ENCODE measurements at regions not wholly inside any gene's neighbourhood (a gene's known extent, or its start where the extent isn't known, plus 50 kb on each side); places are given as distances from the start of the nearest gene placed in this dataset.

DNA sequence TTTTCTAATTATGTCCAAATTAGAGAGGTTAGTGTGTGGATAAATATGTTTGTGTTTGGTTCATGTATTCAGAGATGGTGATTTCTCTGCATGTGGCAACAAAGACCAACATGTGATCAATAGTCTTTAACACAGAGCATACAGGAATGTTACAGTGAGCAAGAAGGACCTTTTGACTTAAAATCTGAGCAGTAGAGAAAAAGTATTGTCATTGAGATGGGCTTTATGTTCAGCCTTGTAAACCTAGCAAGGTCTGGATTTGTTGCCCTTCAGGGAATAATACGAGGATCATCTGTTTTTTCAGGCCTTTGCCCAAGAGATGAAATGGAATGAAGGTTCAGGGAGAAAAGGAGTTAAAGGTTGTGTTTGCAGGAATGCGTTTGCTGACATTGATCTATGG is 161.8 kb upstream of the NECTIN3 start:
- TF ChIP-seq, protein P1, sequence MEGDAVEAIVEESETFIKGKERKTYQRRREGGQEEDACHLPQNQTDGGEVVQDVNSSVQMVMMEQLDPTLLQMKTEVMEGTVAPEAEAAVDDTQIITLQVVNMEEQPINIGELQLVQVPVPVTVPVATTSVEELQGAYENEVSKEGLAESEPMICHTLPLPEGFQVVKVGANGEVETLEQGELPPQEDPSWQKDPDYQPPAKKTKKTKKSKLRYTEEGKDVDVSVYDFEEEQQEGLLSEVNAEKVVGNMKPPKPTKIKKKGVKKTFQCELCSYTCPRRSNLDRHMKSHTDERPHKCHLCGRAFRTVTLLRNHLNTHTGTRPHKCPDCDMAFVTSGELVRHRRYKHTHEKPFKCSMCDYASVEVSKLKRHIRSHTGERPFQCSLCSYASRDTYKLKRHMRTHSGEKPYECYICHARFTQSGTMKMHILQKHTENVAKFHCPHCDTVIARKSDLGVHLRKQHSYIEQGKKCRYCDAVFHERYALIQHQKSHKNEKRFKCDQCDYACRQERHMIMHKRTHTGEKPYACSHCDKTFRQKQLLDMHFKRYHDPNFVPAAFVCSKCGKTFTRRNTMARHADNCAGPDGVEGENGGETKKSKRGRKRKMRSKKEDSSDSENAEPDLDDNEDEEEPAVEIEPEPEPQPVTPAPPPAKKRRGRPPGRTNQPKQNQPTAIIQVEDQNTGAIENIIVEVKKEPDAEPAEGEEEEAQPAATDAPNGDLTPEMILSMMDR (IDR thresholded peaks at IDR 0.05): no peak
- no peak for TF ChIP-seq POLR2A (IDR thresholded peaks at IDR 0.05)
